MCF 10A (cell line): ENCODE measurements at regions not wholly inside any gene's neighbourhood (a gene's known extent, or its start where the extent isn't known, plus 50 kb on each side); places are given as distances from the start of the nearest gene placed in this dataset.

Source experiments
- BruUV-seq: library from RNA; stranded (reverse); fragments of 400-500 nt; replicated peaks from 2 replicates; lab custom pipeline; 2021; lab: Mats Ljungman, UMichigan
- CTCF ChIA-PET: fragments of 300-600 bp; sonication (Branson Sonifier 250); formaldehyde crosslinking; extraction: SDS; loops from one replicate; lab custom pipeline; 2021; ENCODE audit warnings: antibody characterized with exemption, inconsistent platforms; lab: Yijun Ruan, JAX
- POLR2A ChIA-PET: fragments of 300-600, 350-650 bp; sonication (Branson Sonifier 250); formaldehyde crosslinking; extraction: SDS; loops from one replicate; lab custom pipeline; 2020; ENCODE audit warnings: antibody characterized with exemption, inconsistent platforms; lab: Yijun Ruan, JAX
- DNase-seq: peaks from one replicate; pipeline ENCODE4 v3.0.0-alpha.2; 2018; ENCODE audit not compliant: unreplicated experiment
- H3K27ac Mint-ChIP-seq: one replicate; pipeline ENCODE4 v1.8.0; 2022; ENCODE audit warnings: mild to moderate bottlenecking, low read depth, mixed read lengths; ENCODE audit not compliant: unreplicated experiment
- H3K27me3 Mint-ChIP-seq: one replicate; pipeline ENCODE4 v1.8.0; 2022; ENCODE audit warnings: mixed read lengths; ENCODE audit not compliant: insufficient read depth, unreplicated experiment
- H3K36me3 Mint-ChIP-seq: one replicate; pipeline ENCODE4 v1.8.0; 2022; ENCODE audit warnings: mild to moderate bottlenecking, moderate library complexity, mixed read lengths; ENCODE audit not compliant: insufficient read depth, unreplicated experiment
- H3K4me1 Mint-ChIP-seq: one replicate; pipeline ENCODE4 v1.8.0; 2022; ENCODE audit warnings: mixed read lengths; ENCODE audit not compliant: insufficient read depth, unreplicated experiment
- H3K4me3 Mint-ChIP-seq: one replicate; pipeline ENCODE4 v1.8.0; 2022; ENCODE audit warnings: mild to moderate bottlenecking, moderate library complexity, mixed read lengths; ENCODE audit not compliant: unreplicated experiment
- H3K9me3 Mint-ChIP-seq: one replicate; pipeline ENCODE4 v1.8.0; 2022; ENCODE audit warnings: mixed read lengths; ENCODE audit not compliant: unreplicated experiment
- intact Hi-C: fragments of 100-400 bp; cut with micrococcal nuclease; formaldehyde crosslinking; loops from 2 replicates; pipeline ENCODE4 v1.14.1; 2022
- TF ChIP-seq, protein P1 (sequence below): fragments of 200-600 bp; IDR thresholded peaks from one replicate; pipeline ENCODE4 v1.8.0; 2022; ENCODE audit warnings: antibody characterized with exemption, mild to moderate bottlenecking; ENCODE audit not compliant: unreplicated experiment

DNA sequence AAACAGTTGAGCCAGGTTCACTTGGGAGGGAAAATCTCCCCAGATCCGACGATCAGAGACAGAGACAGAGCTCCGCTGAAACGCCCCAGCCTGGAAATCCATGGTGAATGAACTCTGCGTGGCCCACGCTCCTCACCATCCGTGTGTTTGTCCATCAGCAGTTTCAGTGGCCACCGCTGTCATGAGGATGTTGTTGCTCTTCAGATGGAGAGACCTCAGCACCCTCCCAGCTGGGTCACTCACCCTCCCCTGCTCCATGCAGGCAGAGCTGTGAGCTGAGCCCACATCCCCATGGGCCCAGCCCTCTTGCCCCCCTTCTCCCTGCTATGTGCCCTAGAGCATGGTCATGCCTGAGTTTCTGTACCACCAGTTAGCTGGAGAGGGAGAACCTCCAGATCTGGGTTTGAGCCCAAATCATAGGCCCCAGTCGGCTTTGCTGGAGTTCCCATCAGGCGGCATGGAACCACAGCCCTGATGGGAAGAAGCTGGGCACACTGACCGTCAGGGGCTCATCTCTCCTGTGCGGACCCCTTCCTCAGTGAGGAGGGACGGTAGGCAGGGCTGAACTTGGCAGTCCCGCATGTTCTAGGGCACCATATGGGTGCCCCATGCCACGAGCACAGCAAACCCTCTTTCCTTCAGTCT lies 154.4 kb upstream of the COL5A1 start:
- DNase-seq: no peak
- Mint-ChIP-seq H3K27me3 (peaks cover 33% of the 10 kb centered on the region), H3K4me3 (no peak overlapping the region), H3K4me1 (no peaks in the 10 kb centered on the region), H3K27ac (no peak overlapping the region), H3K9me3 (no peaks in the 10 kb centered on the region), H3K36me3 (peaks cover 6% of the 10 kb centered on the region)
- intact Hi-C loops: no loop called here
- TF ChIP-seq, protein P1, sequence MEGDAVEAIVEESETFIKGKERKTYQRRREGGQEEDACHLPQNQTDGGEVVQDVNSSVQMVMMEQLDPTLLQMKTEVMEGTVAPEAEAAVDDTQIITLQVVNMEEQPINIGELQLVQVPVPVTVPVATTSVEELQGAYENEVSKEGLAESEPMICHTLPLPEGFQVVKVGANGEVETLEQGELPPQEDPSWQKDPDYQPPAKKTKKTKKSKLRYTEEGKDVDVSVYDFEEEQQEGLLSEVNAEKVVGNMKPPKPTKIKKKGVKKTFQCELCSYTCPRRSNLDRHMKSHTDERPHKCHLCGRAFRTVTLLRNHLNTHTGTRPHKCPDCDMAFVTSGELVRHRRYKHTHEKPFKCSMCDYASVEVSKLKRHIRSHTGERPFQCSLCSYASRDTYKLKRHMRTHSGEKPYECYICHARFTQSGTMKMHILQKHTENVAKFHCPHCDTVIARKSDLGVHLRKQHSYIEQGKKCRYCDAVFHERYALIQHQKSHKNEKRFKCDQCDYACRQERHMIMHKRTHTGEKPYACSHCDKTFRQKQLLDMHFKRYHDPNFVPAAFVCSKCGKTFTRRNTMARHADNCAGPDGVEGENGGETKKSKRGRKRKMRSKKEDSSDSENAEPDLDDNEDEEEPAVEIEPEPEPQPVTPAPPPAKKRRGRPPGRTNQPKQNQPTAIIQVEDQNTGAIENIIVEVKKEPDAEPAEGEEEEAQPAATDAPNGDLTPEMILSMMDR: no peak
- BruUV-seq: no TSS peak
- ChIA-PET CTCF (no interaction called here), POLR2A (no interaction called here)

DNA sequence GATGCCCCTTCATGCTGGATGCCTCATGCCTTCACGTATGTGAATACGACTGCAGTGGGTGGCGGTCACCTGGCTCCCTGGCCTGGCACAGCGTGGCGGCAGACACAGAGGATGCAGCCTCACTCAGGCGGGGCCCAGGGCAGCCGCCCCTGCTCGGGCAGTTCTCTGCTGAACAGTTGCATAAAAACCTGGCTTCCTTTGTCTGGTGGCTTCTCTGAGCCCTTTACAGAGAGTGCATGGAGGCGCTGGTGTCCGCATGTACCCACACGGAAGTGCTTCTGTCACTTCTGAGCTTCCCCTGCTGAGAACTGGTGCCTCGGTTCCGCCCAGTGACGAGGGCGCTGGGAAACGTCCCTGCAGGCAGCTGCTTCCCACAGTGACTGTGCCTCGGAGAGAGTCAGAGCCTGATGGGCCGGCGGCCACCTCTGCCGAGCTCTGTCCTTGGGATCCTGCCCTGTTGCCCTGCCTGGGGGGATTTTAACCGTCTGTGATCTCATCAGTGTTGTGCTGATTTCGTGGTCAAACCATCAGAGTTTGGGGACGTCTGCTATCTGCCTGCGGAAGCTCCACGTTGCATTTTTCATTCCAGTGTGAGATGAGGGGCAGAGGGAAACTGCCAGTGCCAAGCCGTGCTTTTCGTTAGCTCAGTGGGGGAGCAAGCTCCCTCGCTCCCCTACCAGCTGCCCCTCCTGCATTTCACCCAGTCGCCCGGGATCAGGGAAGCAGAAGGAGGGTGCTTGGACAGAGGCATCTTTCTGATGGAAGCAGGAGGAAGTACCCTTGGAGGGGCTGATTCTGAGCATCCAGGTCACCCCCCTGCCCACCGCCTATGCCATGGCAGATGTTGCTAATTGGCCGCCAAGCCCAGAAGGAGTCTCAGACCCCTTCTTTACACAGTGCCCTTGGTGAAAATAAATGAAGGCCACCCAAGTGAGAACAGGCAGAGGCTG lies 153.0 kb upstream of the COL5A1 start:
- TF ChIP-seq, protein P1: no peak
- ChIA-PET CTCF (no interaction called here), POLR2A (no interaction called here)
- no peak for DNase-seq
- peaks cover 6% of the 10 kb centered on the region for H3K36me3 Mint-ChIP-seq
- BruUV-seq: no TSS peak
- H3K4me3 Mint-ChIP-seq: no peak overlapping the region
- H3K9me3 Mint-ChIP-seq: no peaks in the 10 kb centered on the region
- peaks cover 47% of the 10 kb centered on the region for H3K27me3 Mint-ChIP-seq
- intact Hi-C loops: no loop called here
- no peaks in the 10 kb centered on the region for H3K4me1 Mint-ChIP-seq
- no peak overlapping the region for H3K27ac Mint-ChIP-seq

DNA sequence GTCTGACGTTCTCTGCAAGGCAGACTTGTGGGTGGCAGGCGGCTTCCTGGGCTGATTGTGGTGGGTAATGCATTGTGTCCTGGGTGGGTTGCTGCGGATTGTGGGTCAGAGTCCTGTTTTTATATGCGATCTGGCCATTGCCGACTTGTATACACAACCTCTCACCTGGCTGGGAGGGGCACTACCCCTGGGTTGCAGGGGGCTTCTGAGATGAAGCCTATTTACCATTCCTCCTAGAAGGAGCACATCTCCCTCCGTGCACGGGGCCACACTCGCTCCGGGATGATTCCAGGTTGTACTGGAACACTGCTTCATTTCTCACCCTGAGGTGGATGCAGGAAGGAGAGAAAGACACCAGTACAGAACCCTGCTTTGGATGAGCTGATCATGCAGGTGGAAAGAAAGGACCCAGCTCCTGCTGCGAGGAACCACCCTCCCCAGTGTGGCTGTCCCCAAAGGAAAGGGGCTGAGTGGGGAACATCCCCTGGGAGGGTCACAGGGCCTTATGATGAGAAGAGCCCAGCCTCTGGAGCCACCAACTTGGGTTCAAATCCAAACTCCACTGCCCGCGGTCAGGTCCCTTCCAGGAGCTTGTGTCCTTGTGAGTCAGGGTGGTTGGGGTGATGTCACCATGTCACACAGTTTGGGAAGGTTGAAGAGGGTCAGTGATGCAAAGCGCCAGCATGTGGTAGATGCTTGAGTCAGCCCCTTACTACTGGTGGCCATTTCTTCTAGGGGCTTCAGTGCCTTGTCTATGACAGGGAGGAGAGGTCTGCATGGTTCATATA lies 151.8 kb upstream of the COL5A1 start:
- no peaks in the 10 kb centered on the region for H3K4me1 Mint-ChIP-seq
- TF ChIP-seq, protein P1: no peak
- no peak for DNase-seq
- no peak overlapping the region for H3K4me3 Mint-ChIP-seq
- intact Hi-C loops: no loop called here
- peaks cover 6% of the 10 kb centered on the region for H3K36me3 Mint-ChIP-seq
- BruUV-seq: no TSS peak
- POLR2A ChIA-PET: no interaction called here
- H3K27me3 Mint-ChIP-seq: peaks cover 47% of the 10 kb centered on the region
- no peak overlapping the region for H3K27ac Mint-ChIP-seq
- no peaks in the 10 kb centered on the region for H3K9me3 Mint-ChIP-seq
- CTCF ChIA-PET: no interaction called here

DNA sequence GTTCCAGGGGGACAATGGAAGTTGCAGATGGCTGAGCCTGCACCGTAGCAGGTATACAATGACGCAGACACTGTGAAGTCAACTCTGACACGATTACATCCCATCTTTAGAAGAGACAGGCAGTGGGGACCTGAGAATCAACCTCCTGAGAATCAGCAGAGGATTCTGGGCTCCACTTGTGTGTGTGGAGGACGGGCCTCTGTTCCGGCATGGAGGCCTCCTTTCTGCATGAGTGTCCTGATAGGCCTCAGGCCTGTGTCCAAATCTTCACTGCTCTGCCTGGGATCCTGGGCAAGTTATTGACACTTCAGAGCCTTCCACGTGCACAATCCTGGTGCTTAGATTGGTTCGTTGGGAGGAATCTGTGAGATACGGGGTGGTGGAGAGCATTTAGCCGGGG lies 151.2 kb upstream of the COL5A1 start:
- Mint-ChIP-seq H3K27me3 (peaks cover 49% of the 10 kb centered on the region), H3K36me3 (peaks cover 6% of the 10 kb centered on the region), H3K27ac (no peak overlapping the region), H3K9me3 (no peaks in the 10 kb centered on the region), H3K4me1 (no peaks in the 10 kb centered on the region), H3K4me3 (no peak overlapping the region)
- TF ChIP-seq, protein P1: no peak
- no peak for DNase-seq
- POLR2A ChIA-PET: no interaction called here
- no TSS peak for BruUV-seq
- intact Hi-C loops: no loop called here
- CTCF ChIA-PET: no interaction called here
